ENCODE measurements at regions not wholly inside any gene's neighbourhood (a gene's known extent, or its start where the extent isn't known, plus 50 kb on each side); places are given as distances from the start of the nearest gene placed in this dataset.

GRCh38 chr2:13201924-13202323, 485.2 kb downstream of the TRIB2 start:
- intact Hi-C loops (cut with micrococcal nuclease; ENCODE audit: unreplicated experiment) (no loop called here), in situ Hi-C loops (cut with HindIII; ENCODE audit: extremely low pct_ligation_motif_present, low pct_unique_long_range_greater_than_20kb) (no loop called here)
- no peak overlapping the region for H2AFZ ChIP-seq (ENCODE audit: low read length)
- no peak overlapping the region for H3K27ac ChIP-seq (ENCODE audit: extremely low read length, insufficient read depth, low read length)
- ChIA-PET CTCF (ENCODE audit: low intra/inter-chr PET ratio, low total read pairs) (no interaction called here), POLR2A (no interaction called here)
- no peak overlapping the region for H3K4me2 ChIP-seq (ENCODE audit: low read depth, low read length)
- H3K9me3 ChIP-seq (ENCODE audit: low read length), result peaks cover 47% of the 10 kb centered on the region
- no peak for FAIRE-seq
- no peaks in the 10 kb centered on the region for H3K4me1 ChIP-seq (ENCODE audit: insufficient read depth, low read length)
- no peaks in the 10 kb centered on the region for H3K27me3 ChIP-seq (ENCODE audit: control insufficient read depth in 1 of 2, insufficient read depth in 2 of 2, low read length in 2 of 2)
- no TSS peak for BruUV-seq (replicated peaks)
- H3K9ac ChIP-seq (ENCODE audit: insufficient read depth, low read depth, low read length), result no peak overlapping the region
- no peak overlapping the region for H3K4me3 ChIP-seq (replicated peaks in 1 of 3; ENCODE audit: insufficient read depth in 1 of 3, low read depth in 2 of 3, low read length in 3 of 3)
- TF ChIP-seq ZNF709 (CRISPR knock-in tag; IDR thresholded peaks at IDR 0.05) (no peak), STAG1 (CRISPR knock-in tag; IDR thresholded peaks at IDR 0.05) (peak; percentile 4; the same call in 1 of the 2 replicates)
- H3K36me3 ChIP-seq (replicated peaks in 1 of 2; ENCODE audit: control insufficient read depth in 1 of 2, insufficient read depth in 2 of 2, low read length in 2 of 2), result no peaks in the 10 kb centered on the region
- 23% methylated on average over 2 of the region's 2 CpGs for WGBS (ENCODE audit: low lambda C conversion rate)
- no peak for ATAC-seq
- H4K20me1 ChIP-seq (ENCODE audit: insufficient read depth, low read length), result no peaks in the 10 kb centered on the region
- DNase-seq (ENCODE audit: low spot score), result no peak
- H3K79me2 ChIP-seq (ENCODE audit: insufficient read depth, low read length), result no peaks in the 10 kb centered on the region

GRCh38 chr2:13212115-13212514, 495.4 kb downstream of the TRIB2 start:
- DNase-seq (ENCODE audit: low spot score) (no peak), FAIRE-seq (no peak), ATAC-seq (no peak)
- intact Hi-C loops (cut with micrococcal nuclease; ENCODE audit: unreplicated experiment) (no loop called here), in situ Hi-C loops (cut with HindIII; ENCODE audit: extremely low pct_ligation_motif_present, low pct_unique_long_range_greater_than_20kb) (no loop called here)
- Histone ChIP-seq H3K27ac (ENCODE audit: extremely low read length, insufficient read depth, low read length) (no peak overlapping the region), H3K4me3 (replicated peaks in 1 of 3; ENCODE audit: insufficient read depth in 1 of 3, low read depth in 2 of 3, low read length in 3 of 3) (no peak overlapping the region), H3K9me3 (ENCODE audit: low read length) (peaks cover 84% of the 10 kb centered on the region), H3K9ac (ENCODE audit: insufficient read depth, low read depth, low read length) (no peak overlapping the region), H4K20me1 (ENCODE audit: insufficient read depth, low read length) (no peaks in the 10 kb centered on the region), H3K79me2 (ENCODE audit: insufficient read depth, low read length) (no peaks in the 10 kb centered on the region), H2AFZ (ENCODE audit: low read length) (no peak overlapping the region), H3K4me1 (ENCODE audit: insufficient read depth, low read length) (no peaks in the 10 kb centered on the region), H3K36me3 (replicated peaks in 1 of 2; ENCODE audit: control insufficient read depth in 1 of 2, insufficient read depth in 2 of 2, low read length in 2 of 2) (no peaks in the 10 kb centered on the region), H3K27me3 (ENCODE audit: control insufficient read depth in 1 of 2, insufficient read depth in 2 of 2, low read length in 2 of 2) (no peaks in the 10 kb centered on the region), H3K4me2 (ENCODE audit: low read depth, low read length) (no peak overlapping the region)
- ChIA-PET CTCF (ENCODE audit: low intra/inter-chr PET ratio, low total read pairs) (no interaction called here), POLR2A (no interaction called here)
- BruUV-seq (replicated peaks), result no TSS peak
- TF ChIP-seq UBTF (CRISPR knock-in tag; IDR thresholded peaks at IDR 0.05) (no peak), BRD4 (CRISPR knock-in tag; IDR thresholded peaks at IDR 0.05) (no peak), ZNF749 (CRISPR knock-in tag; IDR thresholded peaks at IDR 0.05; ENCODE audit: borderline replicate concordance) (no peak), ZFP91 (CRISPR knock-in tag; IDR thresholded peaks at IDR 0.05; ENCODE audit: borderline replicate concordance) (no peak), ZFP37 (CRISPR knock-in tag; IDR thresholded peaks at IDR 0.05; ENCODE audit: borderline replicate concordance) (no peak), POLR2AphosphoS2 (IDR thresholded peaks at IDR 0.05; ENCODE audit: low read depth, low read length) (no peak), SSRP1 (CRISPR knock-in tag; IDR thresholded peaks at IDR 0.05) (no peak), MEIS1 (CRISPR knock-in tag; IDR thresholded peaks at IDR 0.05; ENCODE audit: borderline replicate concordance) (no peak)

Data from HepG2 (cell line).